OCI-LY3 (cell line): ENCODE measurements at regions not wholly inside any gene's neighbourhood (a gene's known extent, or its start where the extent isn't known, plus 50 kb on each side); places are given as distances from the start of the nearest gene placed in this dataset.

ENCODE experiments used
- CTCF ChIP-seq: fragments of 200-600, 300-600 bp; sonication (generic); IDR thresholded peaks from 2 replicates; pipeline ENCODE4 v1.5.1; 2014; ENCODE audit warnings: antibody characterized with exemption, low read length, low read depth
- EZH2phosphoT487 ChIP-seq: fragments of 200-600 bp; shearing (Covaris generic); IDR thresholded peaks from 2 replicates; pipeline ENCODE4 v1.6.1; 2018; ENCODE audit warnings: antibody characterized with exemption, mixed run types, low read depth

- TF ChIP-seq CTCF, result peak; percentile 31; the same call in 1 of the 2 replicates
- TF ChIP-seq EZH2phosphoT487, result no peak
Observed at GRCh38 chr1:42035205-42035829, 116.6 kb upstream of the HIVEP3 start.
